AG10803 (cell line): ENCODE measurements at regions not wholly inside any gene's neighbourhood (a gene's known extent, or its start where the extent isn't known, plus 50 kb on each side); places are given as distances from the start of the nearest gene placed in this dataset.
A peak's percentile ranks its signal among the peaks of the same experiment; 100 is the strongest.

Source experiments
- DNase-seq: peaks from one replicate; pipeline ENCODE4 v3.0.0; 2010; ENCODE audit warnings: low read depth
- H3K4me3 ChIP-seq: 2 replicates; pipeline ENCODE4 v1.5.1; 2011; ENCODE audit warnings: mild to moderate bottlenecking, low read length, control low read depth
- CTCF ChIP-seq: conservative IDR thresholded peaks from 2 replicates; pipeline ENCODE4 v1.5.1; 2011; ENCODE audit warnings: mild to moderate bottlenecking, low read length, control low read depth, inconsistent platforms

- no peak for TF ChIP-seq CTCF
Measured at GRCh38 chr2:6418291-6418690, 447.4 kb downstream of the CMPK2 start.

GRCh38 chr2:6421138-6421730 lies 444.5 kb downstream of the CMPK2 start:
- no peak overlapping the region for H3K4me3 ChIP-seq
- no peak for TF ChIP-seq CTCF
- no peak for DNase-seq

More at GRCh38 chr2:6418291-6418690, 447.4 kb downstream of the CMPK2 start:
- DNase-seq: no peak
- no peak overlapping the region for H3K4me3 ChIP-seq

GRCh38 chr2:6421888-6422287 lies 443.8 kb downstream of the CMPK2 start:
- no peak overlapping the region for H3K4me3 ChIP-seq
- TF ChIP-seq CTCF: no peak
- DNase-seq: no peak

- H3K4me3 ChIP-seq: no peak overlapping the region
- TF ChIP-seq CTCF: no peak
- DNase-seq: peak; percentile 10
Measured at GRCh38 chr2:6423157-6423556, 442.6 kb downstream of the CMPK2 start.

GRCh38 chr2:6423944-6424343 lies 441.8 kb downstream of the CMPK2 start:
- peak; percentile 14 for DNase-seq
- H3K4me3 ChIP-seq: no peak overlapping the region
- TF ChIP-seq CTCF: no peak

- H3K4me3 ChIP-seq: no peak overlapping the region
- DNase-seq: no peak
- TF ChIP-seq CTCF: no peak
Measured at GRCh38 chr2:6425032-6425431, 440.7 kb downstream of the CMPK2 start.

GRCh38 chr2:6429210-6429986 lies 436.3 kb downstream of the CMPK2 start:
- no peak overlapping the region for H3K4me3 ChIP-seq
- DNase-seq: no peak
- no peak for TF ChIP-seq CTCF
